HepG2 (cell line): ENCODE measurements at regions not wholly inside any gene's neighbourhood (a gene's known extent, or its start where the extent isn't known, plus 50 kb on each side); places are given as distances from the start of the nearest gene placed in this dataset.

ENCODE experiments used
- ATF7 ChIP-seq, 2 experiments: fragments of 450-650 bp in 1 of 2; sonication (generic) in 1 of 2; formaldehyde crosslinking in 1 of 2; IDR thresholded peaks; 2 replicates each; pipeline versions ENCODE4 v1.4.0 to v1.6.1; 2016 to 2020; ENCODE audit warnings: antibody characterized with exemption in 1 of 2, mild to moderate bottlenecking in 1 of 2, missing genetic modification reagents in 1 of 2
- CAMTA2 ChIP-seq: sonication (generic); formaldehyde crosslinking; IDR thresholded peaks from 2 replicates; pipeline ENCODE4 v1.4.0; 2020; ENCODE audit warnings: mild to moderate bottlenecking, missing genetic modification reagents, borderline replicate concordance
- CTCF ChIP-seq: sonication (generic); formaldehyde crosslinking; IDR thresholded peaks from 2 replicates; pipeline ENCODE4 v1.5.0; 2020; ENCODE audit warnings: mild to moderate bottlenecking, missing genetic modification reagents, moderate library complexity
- MEIS2 ChIP-seq: sonication (generic); formaldehyde crosslinking; IDR thresholded peaks from 2 replicates; pipeline ENCODE4 v1.9.0; 2021; ENCODE audit warnings: mild to moderate bottlenecking, missing genetic modification reagents
- SP1 ChIP-seq, 2 experiments: fragments of 450-650 bp in 1 of 2; sonication (generic) in 1 of 2; formaldehyde crosslinking in 1 of 2; IDR thresholded peaks; 2 replicates each; pipeline versions ENCODE4 v1.4.0 to v1.6.1; 2016 to 2020; ENCODE audit warnings: missing genetic modification reagents in 1 of 2
- TRIM22 ChIP-seq: fragments of 450-650 bp; IDR thresholded peaks from 2 replicates; pipeline ENCODE4 v1.6.1; 2017
- ZSCAN25 ChIP-seq: sonication (generic); formaldehyde crosslinking; IDR thresholded peaks from 2 replicates; pipeline ENCODE4 v1.8.0; 2022; ENCODE audit warnings: mild to moderate bottlenecking, missing genetic modification reagents
- TF ChIP-seq, protein P1 (sequence below): sonication (generic); formaldehyde crosslinking; IDR thresholded peaks from 2 replicates; pipeline ENCODE4 v1.4.0; 2020; ENCODE audit warnings: missing genetic modification reagents

- TF ChIP-seq ATF7 (IDR thresholded peaks at IDR 0.05) (peak; percentile 18; the same call in 1 of the 2 replicates), ATF7 (CRISPR knock-in tag; IDR thresholded peaks at IDR 0.05) (no peak), MEIS2 (CRISPR knock-in tag) (peak; percentile 44; the same call in 1 of the 2 replicates), CTCF (peak; percentile 42), ZSCAN25 (CRISPR knock-in tag) (0 out of 2 replicates have a peak, but pooled peaks have one; percentile 50), CAMTA2 (CRISPR knock-in tag) (0 out of 2 replicates have a peak, but pooled peaks have one; percentile 64), TRIM22 (no peak), SP1 (IDR thresholded peaks at IDR 0.05) (no peak), SP1 (CRISPR knock-in tag; IDR thresholded peaks at IDR 0.05) (peak; percentile 74)
- TF ChIP-seq, protein P1, sequence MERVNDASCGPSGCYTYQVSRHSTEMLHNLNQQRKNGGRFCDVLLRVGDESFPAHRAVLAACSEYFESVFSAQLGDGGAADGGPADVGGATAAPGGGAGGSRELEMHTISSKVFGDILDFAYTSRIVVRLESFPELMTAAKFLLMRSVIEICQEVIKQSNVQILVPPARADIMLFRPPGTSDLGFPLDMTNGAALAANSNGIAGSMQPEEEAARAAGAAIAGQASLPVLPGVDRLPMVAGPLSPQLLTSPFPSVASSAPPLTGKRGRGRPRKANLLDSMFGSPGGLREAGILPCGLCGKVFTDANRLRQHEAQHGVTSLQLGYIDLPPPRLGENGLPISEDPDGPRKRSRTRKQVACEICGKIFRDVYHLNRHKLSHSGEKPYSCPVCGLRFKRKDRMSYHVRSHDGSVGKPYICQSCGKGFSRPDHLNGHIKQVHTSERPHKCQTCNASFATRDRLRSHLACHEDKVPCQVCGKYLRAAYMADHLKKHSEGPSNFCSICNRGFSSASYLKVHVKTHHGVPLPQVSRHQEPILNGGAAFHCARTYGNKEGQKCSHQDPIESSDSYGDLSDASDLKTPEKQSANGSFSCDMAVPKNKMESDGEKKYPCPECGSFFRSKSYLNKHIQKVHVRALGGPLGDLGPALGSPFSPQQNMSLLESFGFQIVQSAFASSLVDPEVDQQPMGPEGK (CRISPR knock-in tag): peak; percentile 53
- TF ChIP-seq, all 625 proteins: peak for 94
Observed at GRCh38 chr9:97803167-97804058, 49.6 kb upstream of the FOXE1 start (continued).
